HCT116 (cell line): ENCODE measurements at regions not wholly inside any gene's neighbourhood (a gene's known extent, or its start where the extent isn't known, plus 50 kb on each side); places are given as distances from the start of the nearest gene placed in this dataset.
A peak's percentile ranks its signal among the peaks of the same experiment; 100 is the strongest.

ENCODE experiments used
- ATAC-seq: fragments of 200-7000 bp; cut with Tn5 transposase; 2 replicates; pipeline ENCODE4 v1.9.1; 2020; ENCODE audit warnings: mild to moderate bottlenecking, moderate library complexity
- BruUV-seq: library from RNA; stranded (reverse); fragments of 400-500 nt; replicated peaks from 2 replicates; lab custom pipeline; 2021; lab: Mats Ljungman, UMichigan
- CTCF ChIA-PET: fragments of 300-600 bp; sonication (Branson Sonifier 250); formaldehyde crosslinking; loops from one replicate; lab custom pipeline; 2021; ENCODE audit warnings: antibody characterized with exemption; lab: Charles Lee
- POLR2A ChIA-PET: fragments of 300-600, 350-600 bp; sonication (Branson Sonifier 250); formaldehyde crosslinking; loops from one replicate; lab custom pipeline; 2021; ENCODE audit warnings: antibody characterized with exemption; lab: Charles Lee
- RAD21 ChIA-PET, 2 experiments: fragments of 300-600 bp; sonication (Branson Sonifier 250); formaldehyde crosslinking; loops; one replicate each; lab custom pipeline; 2023; ENCODE audit warnings: low total read pairs in 2 of 2; ENCODE audit not compliant: uncharacterized antibody in 2 of 2, unreplicated experiment in 2 of 2, low non-redundant PET in 1 of 2; lab: Charles Lee
- DNase-seq: peaks from one replicate; pipeline ENCODE4 v3.0.0-alpha.2; 2010; ENCODE audit warnings: low read depth, low spot score
- H2AFZ ChIP-seq: fragments of 200-600 bp; shearing (Covaris generic), sonication (generic); 2 replicates; pipeline ENCODE4 v1.6.1; 2017; ENCODE audit warnings: low read depth, mixed run types, mixed read lengths, antibody characterized with exemption, low read length; ENCODE audit not compliant: poor library complexity, severe bottlenecking
- H3K27ac ChIP-seq: 2 replicates; pipeline ENCODE4 v1.5.1; 2012; ENCODE audit warnings: low read depth, low read length
- H3K27me3 ChIP-seq: fragments of 200-600 bp; sonication (generic); 2 replicates; pipeline ENCODE4 v1.6.1; 2016; ENCODE audit warnings: mixed run types, low read length, mixed read lengths; ENCODE audit not compliant: insufficient read depth
- H3K36me3 ChIP-seq, 2 experiments: fragments of 200-500 bp in 1 of 2; fragments of 200-600 bp in 1 of 2; sonication (Bioruptor generic) in 1 of 2; sonication (generic) in 1 of 2; 2 replicates each; pipeline versions ENCODE4 v1.5.1 to v1.6.1; 2014 to 2016; ENCODE audit warnings: low read length in 2 of 2, inconsistent platforms in 1 of 2, mixed read lengths in 1 of 2, mixed run types in 1 of 2; ENCODE audit not compliant: insufficient read depth in 2 of 2, control insufficient read depth in 1 of 2
- H3K4me1 ChIP-seq, 2 experiments: fragments of 200-600 bp in 1 of 2; sonication (generic) in 1 of 2; 2 replicates each; pipeline versions ENCODE4 v1.5.1 to v1.6.1; 2012 to 2017; ENCODE audit warnings: low read length in 2 of 2, inconsistent platforms in 1 of 2, mild to moderate bottlenecking in 1 of 2, mixed read lengths in 1 of 2, mixed run types in 1 of 2, moderate library complexity in 1 of 2; ENCODE audit not compliant: insufficient read depth in 2 of 2, control insufficient read depth in 1 of 2
- H3K4me2 ChIP-seq: fragments of 200-600 bp; sonication (generic); 2 replicates; pipeline ENCODE4 v1.6.1; 2017; ENCODE audit warnings: mixed run types, low read length, mixed read lengths
- H3K4me3 ChIP-seq, 2 experiments: fragments of 200-600 bp in 1 of 2; sonication (generic) in 1 of 2; replicated peaks in 1 of 2; 2 replicates each; pipeline ENCODE4 v1.5.1; 2011 to 2016; ENCODE audit warnings: low read length in 2 of 2, control low read depth in 1 of 2, low read depth in 1 of 2, mild to moderate bottlenecking in 1 of 2, mixed read lengths in 1 of 2, mixed run types in 1 of 2
- H3K79me2 ChIP-seq: fragments of 200-600 bp; sonication (generic); 2 replicates; pipeline ENCODE4 v1.6.1; 2017; ENCODE audit warnings: mild to moderate bottlenecking, mixed run types, low read length, moderate library complexity, mixed read lengths; ENCODE audit not compliant: insufficient read depth
- H3K9ac ChIP-seq: fragments of 200-600 bp; sonication (generic); 2 replicates; pipeline ENCODE4 v1.6.1; 2016; ENCODE audit warnings: low read length, mixed read lengths
- H3K9me2 ChIP-seq: fragments of 200-600 bp; sonication (generic), shearing (Covaris generic); 2 replicates; pipeline ENCODE4 v1.6.1; 2017; ENCODE audit warnings: mixed run types, mild to moderate bottlenecking, moderate library complexity; ENCODE audit not compliant: insufficient read depth
- H3K9me3 ChIP-seq, 2 experiments: fragments of 200-500 bp in 1 of 2; fragments of 200-600 bp in 1 of 2; sonication (Bioruptor generic) in 1 of 2; sonication (generic) in 1 of 2; 2 replicates each; pipeline ENCODE4 v1.6.1; 2014 to 2017; ENCODE audit warnings: low read length in 2 of 2, mixed read lengths in 2 of 2, inconsistent platforms in 1 of 2, low read depth in 1 of 2, mild to moderate bottlenecking in 1 of 2, mixed run types in 1 of 2, moderate library complexity in 1 of 2; ENCODE audit not compliant: control insufficient read depth in 1 of 2, insufficient read depth in 1 of 2
- H4K20me1 ChIP-seq: fragments of 200-600 bp; sonication (generic), shearing (Covaris generic); 2 replicates; pipeline ENCODE4 v1.6.1; 2017; ENCODE audit warnings: mixed run types, mild to moderate bottlenecking, moderate library complexity; ENCODE audit not compliant: insufficient read depth
- CEBPB ChIP-seq: IDR thresholded peaks from 2 replicates; pipeline ENCODE4 v1.6.1; 2012; ENCODE audit warnings: low read depth
- CTCF ChIP-seq, 3 experiments: fragments of 200-600 bp in 1 of 3; sonication (generic) in 1 of 3; IDR thresholded peaks in 2 of 3; conservative IDR thresholded peaks in 1 of 3; 2 replicates each; pipeline ENCODE4 v1.5.1; 2012 to 2017; ENCODE audit warnings: low read depth in 2 of 3, low read length in 2 of 3, antibody characterized with exemption in 1 of 3, borderline replicate concordance in 1 of 3, control low read depth in 1 of 3, mild to moderate bottlenecking in 1 of 3, mixed read lengths in 1 of 3, mixed run types in 1 of 3, moderate library complexity in 1 of 3; ENCODE audit not compliant: insufficient read depth in 1 of 3
- ELF1 ChIP-seq: IDR thresholded peaks from 2 replicates; pipeline ENCODE4 v1.6.1; 2012; ENCODE audit warnings: low read depth, borderline replicate concordance
- MAX ChIP-seq: IDR thresholded peaks from 2 replicates; pipeline ENCODE4 v1.6.1; 2012
- POLR2AphosphoS5 ChIP-seq: IDR thresholded peaks from 2 replicates; pipeline ENCODE4 v1.6.1; 2011; ENCODE audit warnings: mild to moderate bottlenecking, low read depth, low read length, moderate library complexity
- TCF7L2 ChIP-seq: IDR thresholded peaks from 2 replicates; pipeline ENCODE4 v1.7.0; 2011; ENCODE audit warnings: borderline replicate concordance, inconsistent platforms; ENCODE audit not compliant: insufficient read depth, insufficient read length; ENCODE audit errors: extremely low read depth
- YY1 ChIP-seq: IDR thresholded peaks from 2 replicates; pipeline ENCODE4 v1.6.1; 2011; ENCODE audit warnings: low read length, low read depth, moderate library complexity, mild to moderate bottlenecking; ENCODE audit not compliant: insufficient replicate concordance; ENCODE audit errors: extremely low read depth
- ZNF274 ChIP-seq: fragments of 200-500 bp; sonication (Bioruptor generic); IDR thresholded peaks from 2 replicates; pipeline ENCODE4 v1.6.1; 2014; ENCODE audit warnings: mild to moderate bottlenecking, low read depth, low read length, inconsistent platforms
- intact Hi-C: fragments of 100-400 bp; cut with micrococcal nuclease; formaldehyde crosslinking; loops from 2 replicates; pipeline ENCODE4 v1.10.0; 2022

- no TSS peak for BruUV-seq
- no peaks in the 10 kb centered on the region; the same call in 1 of the 2 replicates for H4K20me1 ChIP-seq
- H3K36me3 ChIP-seq = no peaks in the 10 kb centered on the region
- H3K4me2 ChIP-seq = peak overlapping the region; percentile 78
- H2AFZ ChIP-seq = no peak overlapping the region
- no peak overlapping the region for H3K4me3 ChIP-seq
- intact Hi-C loops = no loop called here
- ChIA-PET RAD21 (interaction anchor here (0.5 to 1.5 kb wide), 3 partner anchors 17 to 281 kb away, joined by 3 to 4 read pairs (median 3); no protein-coding TSS in a partner anchor), CTCF (interaction anchor here (0.9 to 2.3 kb wide), 16 partner anchors 9 to 215 kb away, joined by 3 to 12 read pairs (median 5); no protein-coding TSS in a partner anchor), POLR2A (interaction anchor here (1.0 to 1.1 kb wide), 2 partner anchors 11 to 60 kb away, joined by 3 read pairs; no protein-coding TSS in a partner anchor)
- DNase-seq (no peak), ATAC-seq (no peak)
- H3K9me3 ChIP-seq = no peaks in the 10 kb centered on the region
- H3K9me2 ChIP-seq = no peaks in the 10 kb centered on the region
- H3K27ac ChIP-seq = peak overlapping the region; percentile 50
- no peaks in the 10 kb centered on the region for H3K27me3 ChIP-seq
- H3K9ac ChIP-seq = peak overlapping the region; percentile 30
- TF ChIP-seq MAX = no peak
- no peak for TF ChIP-seq ZNF274
- TF ChIP-seq ELF1 = no peak
- no peak for TF ChIP-seq POLR2AphosphoS5
- peaks cover 61 to 69% of the 10 kb centered on the region in 2 experiments for H3K4me1 ChIP-seq
- no peaks in the 10 kb centered on the region for H3K79me2 ChIP-seq
Measured at GRCh38 chr16:85330006-85330693, 217.9 kb upstream of the CIBAR2 start.

GRCh38 chr16:85330694-85331188, 218.5 kb upstream of the CIBAR2 start:
- CTCF ChIA-PET = interaction anchor here (0.8 to 1.8 kb wide), 18 partner anchors 9 to 216 kb away, joined by 3 to 12 read pairs (median 5); no protein-coding TSS in a partner anchor
- Histone ChIP-seq H3K4me1 (peaks cover 67 to 74% of the 10 kb centered on the region in 2 experiments), H3K27me3 (no peaks in the 10 kb centered on the region), H3K9me3 (no peaks in the 10 kb centered on the region), H3K9ac (peak overlapping the region; percentile 30), H3K27ac (peak overlapping the region; percentile 50), H3K79me2 (no peaks in the 10 kb centered on the region), H3K4me3 (no peak overlapping the region), H3K36me3 (no peaks in the 10 kb centered on the region), H2AFZ (no peak overlapping the region), H3K4me2 (peak overlapping the region; percentile 78), H3K9me2 (no peaks in the 10 kb centered on the region), H4K20me1 (no peaks in the 10 kb centered on the region; the same call in 1 of the 2 replicates)
- intact Hi-C loops = no loop called here
- POLR2A ChIA-PET = interaction anchor here (0.5 to 1.1 kb wide), 3 partner anchors 10 to 297 kb away, joined by 3 read pairs; no protein-coding TSS in a partner anchor
- BruUV-seq = no TSS peak
- RAD21 ChIA-PET = interaction anchor here (0.5 to 1.5 kb wide), 4 partner anchors 16 to 281 kb away, joined by 3 to 4 read pairs (median 3); no protein-coding TSS in a partner anchor
- TF ChIP-seq CTCF (IDR thresholded peaks at IDR 0.05 in 2 of 3, conservative IDR thresholded peaks at IDR 0.05 in 1 of 3; ENCODE audit: borderline replicate concordance in 1 of 3, insufficient read depth in 1 of 3, low read depth in 2 of 3, low read length in 2 of 3) = peak in 2 of 3 experiments; percentile 62 to 75; a peak in 4 of 6 replicates
- TF ChIP-seq YY1 = peak; percentile 65
- peak; percentile 41; the same call in 1 of the 2 replicates for TF ChIP-seq POLR2AphosphoS5
- TF ChIP-seq CEBPB = no peak
- peak; percentile 98 for TF ChIP-seq TCF7L2
- ATAC-seq = peak; percentile 70
- peak; percentile 86 for DNase-seq
